Gastrocnemius medialis (tissue), 4 donors: ENCODE measurements at regions not wholly inside any gene's neighbourhood (a gene's known extent, or its start where the extent isn't known, plus 50 kb on each side); places are given as distances from the start of the nearest gene placed in this dataset.

Experiments used
- ATAC-seq, 2 donors: fragments of 150-250 bp; one replicate each; pipeline ENCODE4 v1.9.1; 2016
- DNase-seq, 2 donors: peaks; one replicate each; pipeline ENCODE4 v3.0.0-alpha.2; 2019
- H3K27ac ChIP-seq, 4 donors: fragments of 200-600 bp; sonication (generic); 1 replicate in 1 of 4; 2 replicates in 3 of 4; pipeline ENCODE4 v1.5.1; 2016 to 2018; ENCODE audit warnings: mild to moderate bottlenecking in 2 of 4, moderate library complexity in 1 of 4
- H3K27me3 ChIP-seq, 3 donors: fragments of 200-600 bp; sonication (generic) in 2 of 3; 1 replicate in 1 of 3; 2 replicates in 2 of 3; pipeline versions ENCODE4 v1.5.1 to v1.6.0; 2016 to 2019; ENCODE audit warnings: mild to moderate bottlenecking in 1 of 3, moderate library complexity in 1 of 3
- H3K36me3 ChIP-seq, 2 donors: fragments of 200-600 bp; sonication (generic) in 1 of 2; one replicate each; pipeline ENCODE4 v1.5.1; 2017 to 2018
- H3K4me1 ChIP-seq, 2 donors: fragments of 200-600 bp; sonication (generic) in 1 of 2; one replicate each; pipeline ENCODE4 v1.5.1; 2016 to 2017; ENCODE audit warnings: mild to moderate bottlenecking in 2 of 2
- H3K4me3 ChIP-seq, 4 donors: fragments of 200-600 bp; sonication (generic) in 3 of 4; 1 replicate in 1 of 4; 2 replicates in 3 of 4; pipeline ENCODE4 v1.5.1; 2016 to 2019; ENCODE audit warnings: mild to moderate bottlenecking in 2 of 4
- H3K9me3 ChIP-seq, 3 donors: fragments of 200-600 bp; sonication (generic) in 2 of 3; 1 replicate in 1 of 3; 2 replicates in 2 of 3; pipeline ENCODE4 v1.5.1; 2016 to 2019
- CTCF ChIP-seq, 5 experiments: fragments of 450-650 bp in 3 of 5; fragments of 200-600 bp in 2 of 5; sonication (generic) in 2 of 5; IDR thresholded peaks in 4 of 5; conservative IDR thresholded peaks in 1 of 5; 1 replicate in 4 of 5; 2 replicates in 1 of 5; pipeline ENCODE4 v1.5.1; 2016 to 2019; ENCODE audit warnings: antibody characterized with exemption in 5 of 5, mild to moderate bottlenecking in 3 of 5, moderate library complexity in 3 of 5
- POLR2A ChIP-seq, 2 donors: fragments of 450-650 bp; IDR thresholded peaks; one replicate each; pipeline ENCODE4 v1.6.1; 2017; ENCODE audit warnings: antibody characterized with exemption in 2 of 2, mild to moderate bottlenecking in 2 of 2, moderate library complexity in 2 of 2
- in situ Hi-C, 4 donors: fragments of 200-750 bp; cut with MboI; loops; one replicate each; pipeline versions ENCODE4 v1.15.0 to v1.8.0; 2017; ENCODE audit warnings: low sequenced_read_pairs in 4 of 4
- intact Hi-C: fragments of 100-400 bp; cut with DNase I; formaldehyde crosslinking; loops from one replicate; pipeline ENCODE4 v1.15.1; 2023; ENCODE audit warnings: low total_unique reads

- Histone ChIP-seq H3K27ac (no peak overlapping the region), H3K27me3 (no peaks in the 10 kb centered on the region), H3K4me1 (no peaks in the 10 kb centered on the region), H3K9me3 (no peaks in the 10 kb centered on the region), H3K4me3 (no peak overlapping the region), H3K36me3 (no peaks in the 10 kb centered on the region)
- TF ChIP-seq CTCF (IDR thresholded peaks at IDR 0.05 in 4 of 5, conservative IDR thresholded peaks at IDR 0.05 in 1 of 5) (no peak), POLR2A (IDR thresholded peaks at IDR 0.05) (no peak)
- DNase-seq (no peak), ATAC-seq (no peak)
- in situ Hi-C loops, result no loop called here
- intact Hi-C loops, result no loop called here
Observed at GRCh38 chrX:87376896-87377295, 140.7 kb upstream of the KLHL4 start.

- in situ Hi-C loops, result no loop called here
Observed at GRCh38 chrX:87388381-87388780, 129.2 kb upstream of the KLHL4 start.

DNA sequence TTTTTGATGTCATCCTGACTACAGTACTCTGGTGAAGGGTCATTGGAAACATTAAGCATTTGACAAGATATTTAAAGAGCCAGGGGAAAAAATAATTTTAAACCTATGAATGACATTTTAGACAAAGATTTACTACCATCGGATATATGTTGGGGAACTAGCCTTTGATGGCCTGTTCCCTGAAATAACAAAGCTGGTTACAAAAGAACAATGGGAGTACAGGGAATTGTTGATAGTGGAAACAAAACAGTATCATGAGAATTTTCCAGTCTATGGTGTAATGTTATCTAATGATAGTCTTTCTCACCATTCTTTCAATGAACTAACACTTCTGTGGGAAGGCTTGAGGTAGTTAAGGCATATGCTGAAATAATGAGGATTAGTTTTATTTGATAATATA is 125.9 kb upstream of the KLHL4 start:
- no peaks in the 10 kb centered on the region for H3K4me1 ChIP-seq
- no peaks in the 10 kb centered on the region for H3K27me3 ChIP-seq
- TF ChIP-seq POLR2A (IDR thresholded peaks at IDR 0.05) (no peak), CTCF (IDR thresholded peaks at IDR 0.05 in 4 of 5, conservative IDR thresholded peaks at IDR 0.05 in 1 of 5) (no peak)
- intact Hi-C loops (no loop called here), in situ Hi-C loops (no loop called here)
- no peak overlapping the region for H3K4me3 ChIP-seq
- no peaks in the 10 kb centered on the region for H3K9me3 ChIP-seq
- no peaks in the 10 kb centered on the region for H3K36me3 ChIP-seq
- ATAC-seq (no peak), DNase-seq (no peak)
- no peak overlapping the region for H3K27ac ChIP-seq

More at GRCh38 chrX:87388381-87388780, 129.2 kb upstream of the KLHL4 start:
- no peak overlapping the region for H3K4me3 ChIP-seq
- H3K4me1 ChIP-seq, result no peaks in the 10 kb centered on the region
- intact Hi-C loops, result no loop called here
- no peak for ATAC-seq
- no peaks in the 10 kb centered on the region for H3K27me3 ChIP-seq
- no peaks in the 10 kb centered on the region for H3K36me3 ChIP-seq
- H3K27ac ChIP-seq, result no peak overlapping the region
- no peaks in the 10 kb centered on the region for H3K9me3 ChIP-seq
- TF ChIP-seq CTCF (IDR thresholded peaks at IDR 0.05 in 4 of 5, conservative IDR thresholded peaks at IDR 0.05 in 1 of 5) (no peak), POLR2A (IDR thresholded peaks at IDR 0.05) (no peak)
- no peak for DNase-seq

DNA sequence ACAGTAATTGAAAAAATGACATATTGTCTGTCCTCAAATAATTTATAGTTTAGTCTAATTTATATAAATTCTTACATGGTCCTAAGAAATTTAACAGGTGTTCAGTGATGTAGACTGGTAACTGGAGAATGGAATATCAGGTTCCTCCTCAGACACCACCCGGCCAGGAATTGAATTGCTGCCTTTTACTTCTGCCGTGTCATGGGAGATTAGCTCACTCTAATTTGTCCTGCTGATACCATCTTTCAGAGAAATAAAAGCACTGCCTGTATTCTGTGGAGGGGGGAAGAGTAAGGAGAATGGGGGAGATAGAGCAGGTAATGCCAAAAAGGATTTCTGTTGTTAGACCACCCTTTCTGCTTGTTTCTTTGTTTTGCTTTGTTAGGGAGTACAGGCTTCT is 125.2 kb upstream of the KLHL4 start:
- Histone ChIP-seq H3K27ac (no peak overlapping the region), H3K36me3 (no peaks in the 10 kb centered on the region), H3K9me3 (no peaks in the 10 kb centered on the region), H3K4me3 (no peak overlapping the region), H3K4me1 (no peaks in the 10 kb centered on the region), H3K27me3 (no peaks in the 10 kb centered on the region)
- in situ Hi-C loops, result no loop called here
- intact Hi-C loops, result no loop called here
- ATAC-seq (no peak), DNase-seq (no peak)
- no peak for TF ChIP-seq CTCF (IDR thresholded peaks at IDR 0.05 in 4 of 5, conservative IDR thresholded peaks at IDR 0.05 in 1 of 5)
- TF ChIP-seq POLR2A (IDR thresholded peaks at IDR 0.05), result no peak

- intact Hi-C loops (no loop called here), in situ Hi-C loops (no loop called here)
- H3K4me1 ChIP-seq, result no peaks in the 10 kb centered on the region
- H3K27me3 ChIP-seq, result no peaks in the 10 kb centered on the region
- H3K9me3 ChIP-seq, result no peaks in the 10 kb centered on the region
- no peaks in the 10 kb centered on the region for H3K36me3 ChIP-seq
- ATAC-seq, result no peak
- TF ChIP-seq POLR2A (IDR thresholded peaks at IDR 0.05) (no peak), CTCF (IDR thresholded peaks at IDR 0.05 in 4 of 5, conservative IDR thresholded peaks at IDR 0.05 in 1 of 5) (no peak)
- no peak overlapping the region for H3K4me3 ChIP-seq
- no peak for DNase-seq
- H3K27ac ChIP-seq, result no peak overlapping the region
Observed at GRCh38 chrX:87397103-87397886, 120.3 kb upstream of the KLHL4 start.
